ENCODE measurements at regions not wholly inside any gene's neighbourhood (a gene's known extent, or its start where the extent isn't known, plus 50 kb on each side); places are given as distances from the start of the nearest gene placed in this dataset.

DNA sequence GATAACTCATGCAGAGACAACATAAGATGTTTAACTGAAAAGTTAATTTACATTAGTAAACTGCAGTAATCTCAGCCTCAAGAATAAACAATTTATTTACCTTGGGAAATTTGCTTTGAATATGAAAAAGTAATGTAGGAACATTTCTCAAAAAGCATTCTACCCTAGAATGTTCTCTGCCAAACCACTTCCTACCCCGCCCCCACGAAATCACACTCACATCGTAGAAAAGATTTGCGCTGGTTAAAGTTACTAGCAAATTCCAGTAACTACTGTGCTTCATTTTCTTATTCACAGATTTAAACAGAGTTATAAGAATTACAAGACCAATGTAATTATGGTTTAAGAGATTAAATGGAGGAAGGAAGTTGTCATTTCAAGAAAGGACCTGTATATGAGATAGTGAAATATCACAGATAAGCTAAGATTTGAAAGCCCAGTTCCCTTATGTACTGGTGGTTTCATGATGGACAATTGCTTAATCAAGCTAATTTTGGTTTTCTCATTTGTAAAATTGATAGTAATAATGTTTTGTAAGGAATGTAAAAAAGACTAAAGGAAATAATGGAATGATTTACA is 175.4 kb downstream of the GNAI1 start (continued):
- TF ChIP-seq, protein P1, sequence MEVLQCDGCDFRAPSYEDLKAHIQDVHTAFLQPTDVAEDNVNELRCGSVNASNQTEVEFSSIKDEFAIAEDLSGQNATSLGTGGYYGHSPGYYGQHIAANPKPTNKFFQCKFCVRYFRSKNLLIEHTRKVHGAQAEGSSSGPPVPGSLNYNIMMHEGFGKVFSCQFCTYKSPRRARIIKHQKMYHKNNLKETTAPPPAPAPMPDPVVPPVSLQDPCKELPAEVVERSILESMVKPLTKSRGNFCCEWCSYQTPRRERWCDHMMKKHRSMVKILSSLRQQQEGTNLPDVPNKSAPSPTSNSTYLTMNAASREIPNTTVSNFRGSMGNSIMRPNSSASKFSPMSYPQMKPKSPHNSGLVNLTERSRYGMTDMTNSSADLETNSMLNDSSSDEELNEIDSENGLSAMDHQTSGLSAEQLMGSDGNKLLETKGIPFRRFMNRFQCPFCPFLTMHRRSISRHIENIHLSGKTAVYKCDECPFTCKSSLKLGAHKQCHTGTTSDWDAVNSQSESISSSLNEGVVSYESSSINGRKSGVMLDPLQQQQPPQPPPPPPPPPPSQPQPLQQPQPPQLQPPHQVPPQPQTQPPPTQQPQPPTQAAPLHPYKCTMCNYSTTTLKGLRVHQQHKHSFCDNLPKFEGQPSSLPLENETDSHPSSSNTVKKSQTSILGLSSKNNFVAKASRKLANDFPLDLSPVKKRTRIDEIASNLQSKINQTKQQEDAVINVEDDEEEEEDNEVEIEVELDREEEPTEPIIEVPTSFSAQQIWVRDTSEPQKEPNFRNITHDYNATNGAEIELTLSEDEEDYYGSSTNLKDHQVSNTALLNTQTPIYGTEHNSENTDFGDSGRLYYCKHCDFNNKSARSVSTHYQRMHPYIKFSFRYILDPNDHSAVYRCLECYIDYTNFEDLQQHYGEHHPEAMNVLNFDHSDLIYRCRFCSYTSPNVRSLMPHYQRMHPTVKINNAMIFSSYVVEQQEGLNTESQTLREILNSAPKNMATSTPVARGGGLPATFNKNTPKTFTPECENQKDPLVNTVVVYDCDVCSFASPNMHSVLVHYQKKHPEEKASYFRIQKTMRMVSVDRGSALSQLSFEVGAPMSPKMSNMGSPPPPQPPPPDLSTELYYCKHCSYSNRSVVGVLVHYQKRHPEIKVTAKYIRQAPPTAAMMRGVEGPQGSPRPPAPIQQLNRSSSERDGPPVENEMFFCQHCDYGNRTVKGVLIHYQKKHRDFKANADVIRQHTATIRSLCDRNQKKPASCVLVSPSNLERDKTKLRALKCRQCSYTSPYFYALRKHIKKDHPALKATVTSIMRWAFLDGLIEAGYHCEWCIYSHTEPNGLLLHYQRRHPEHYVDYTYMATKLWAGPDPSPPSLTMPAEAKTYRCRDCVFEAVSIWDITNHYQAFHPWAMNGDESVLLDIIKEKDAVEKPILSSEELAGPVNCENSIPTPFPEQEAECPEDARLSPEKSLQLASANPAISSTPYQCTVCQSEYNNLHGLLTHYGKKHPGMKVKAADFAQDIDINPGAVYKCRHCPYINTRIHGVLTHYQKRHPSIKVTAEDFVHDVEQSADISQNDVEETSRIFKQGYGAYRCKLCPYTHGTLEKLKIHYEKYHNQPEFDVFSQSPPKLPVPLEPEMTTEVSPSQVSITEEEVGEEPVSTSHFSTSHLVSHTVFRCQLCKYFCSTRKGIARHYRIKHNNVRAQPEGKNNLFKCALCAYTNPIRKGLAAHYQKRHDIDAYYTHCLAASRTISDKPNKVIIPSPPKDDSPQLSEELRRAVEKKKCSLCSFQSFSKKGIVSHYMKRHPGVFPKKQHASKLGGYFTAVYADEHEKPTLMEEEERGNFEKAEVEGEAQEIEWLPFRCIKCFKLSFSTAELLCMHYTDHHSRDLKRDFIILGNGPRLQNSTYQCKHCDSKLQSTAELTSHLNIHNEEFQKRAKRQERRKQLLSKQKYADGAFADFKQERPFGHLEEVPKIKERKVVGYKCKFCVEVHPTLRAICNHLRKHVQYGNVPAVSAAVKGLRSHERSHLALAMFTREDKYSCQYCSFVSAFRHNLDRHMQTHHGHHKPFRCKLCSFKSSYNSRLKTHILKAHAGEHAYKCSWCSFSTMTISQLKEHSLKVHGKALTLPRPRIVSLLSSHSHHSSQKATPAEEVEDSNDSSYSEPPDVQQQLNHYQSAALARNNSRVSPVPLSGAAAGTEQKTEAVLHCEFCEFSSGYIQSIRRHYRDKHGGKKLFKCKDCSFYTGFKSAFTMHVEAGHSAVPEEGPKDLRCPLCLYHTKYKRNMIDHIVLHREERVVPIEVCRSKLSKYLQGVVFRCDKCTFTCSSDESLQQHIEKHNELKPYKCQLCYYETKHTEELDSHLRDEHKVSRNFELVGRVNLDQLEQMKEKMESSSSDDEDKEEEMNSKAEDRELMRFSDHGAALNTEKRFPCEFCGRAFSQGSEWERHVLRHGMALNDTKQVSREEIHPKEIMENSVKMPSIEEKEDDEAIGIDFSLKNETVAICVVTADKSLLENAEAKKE (CRISPR knock-in tag; IDR thresholded peaks at IDR 0.05), result no peak
- TF ChIP-seq, protein P2, sequence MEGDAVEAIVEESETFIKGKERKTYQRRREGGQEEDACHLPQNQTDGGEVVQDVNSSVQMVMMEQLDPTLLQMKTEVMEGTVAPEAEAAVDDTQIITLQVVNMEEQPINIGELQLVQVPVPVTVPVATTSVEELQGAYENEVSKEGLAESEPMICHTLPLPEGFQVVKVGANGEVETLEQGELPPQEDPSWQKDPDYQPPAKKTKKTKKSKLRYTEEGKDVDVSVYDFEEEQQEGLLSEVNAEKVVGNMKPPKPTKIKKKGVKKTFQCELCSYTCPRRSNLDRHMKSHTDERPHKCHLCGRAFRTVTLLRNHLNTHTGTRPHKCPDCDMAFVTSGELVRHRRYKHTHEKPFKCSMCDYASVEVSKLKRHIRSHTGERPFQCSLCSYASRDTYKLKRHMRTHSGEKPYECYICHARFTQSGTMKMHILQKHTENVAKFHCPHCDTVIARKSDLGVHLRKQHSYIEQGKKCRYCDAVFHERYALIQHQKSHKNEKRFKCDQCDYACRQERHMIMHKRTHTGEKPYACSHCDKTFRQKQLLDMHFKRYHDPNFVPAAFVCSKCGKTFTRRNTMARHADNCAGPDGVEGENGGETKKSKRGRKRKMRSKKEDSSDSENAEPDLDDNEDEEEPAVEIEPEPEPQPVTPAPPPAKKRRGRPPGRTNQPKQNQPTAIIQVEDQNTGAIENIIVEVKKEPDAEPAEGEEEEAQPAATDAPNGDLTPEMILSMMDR (conservative IDR thresholded peaks at IDR 0.05; ENCODE audit: low read depth in 2 of 2), result no peak
- no peak for TF ChIP-seq EZH2phosphoT487 (IDR thresholded peaks at IDR 0.05; ENCODE audit: unreplicated experiment)
- no peak for TF ChIP-seq NANOG (IDR thresholded peaks at IDR 0.05; ENCODE audit: borderline replicate concordance)

DNA sequence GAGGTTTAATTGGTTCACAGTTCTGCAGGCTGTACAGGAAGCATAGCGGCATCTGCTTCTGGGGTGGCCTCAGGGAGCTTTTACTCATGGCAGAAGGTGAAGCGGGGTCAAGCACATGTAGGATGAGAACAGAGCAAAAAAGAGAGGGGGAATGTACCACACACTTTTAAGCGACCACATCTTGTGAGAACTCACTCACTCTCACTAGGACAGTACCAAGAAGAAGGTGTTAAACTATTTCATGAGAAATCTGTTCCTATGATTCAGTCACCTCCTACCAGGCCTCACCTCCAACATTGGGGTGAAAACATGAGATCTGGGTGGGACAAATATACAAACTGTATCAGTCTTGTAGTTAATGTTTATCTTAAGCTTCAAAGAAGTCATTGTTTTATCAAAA is 174.7 kb downstream of the GNAI1 start:
- no peak for DNase-seq (ENCODE audit: low spot score)
- no peak overlapping the region for H3K4me2 ChIP-seq
- H3K27me3 ChIP-seq (ENCODE audit: insufficient read depth), result no peaks in the 10 kb centered on the region
- H3F3A ChIP-seq (replicated peaks; ENCODE audit: low read depth), result no peaks in the 10 kb centered on the region
- H3K9me2 ChIP-seq (ENCODE audit: insufficient read depth), result 0 out of 2 replicates have a peak, but pooled peaks cover 2% of the 10 kb centered on the region
- Mint-ChIP-seq H3K36me3 (ENCODE audit: low read depth) (no peaks in the 10 kb centered on the region), H3K27me3 (ENCODE audit: insufficient read depth, low read depth, poor library complexity) (peaks cover 2% of the 10 kb centered on the region), H3K9me3 (no peaks in the 10 kb centered on the region), H3K4me3 (no peak overlapping the region), H3K4me1 (peaks cover 9% of the 10 kb centered on the region; the same call in 2 of the 3 replicates), H3K27ac (no peak overlapping the region; the same call in 1 of the 2 replicates)
- no peaks in the 10 kb centered on the region for H3K36me3 ChIP-seq (ENCODE audit: insufficient read depth)
- H2AFZ ChIP-seq, result no peak overlapping the region
- no peak for ATAC-seq
- H4K20me1 ChIP-seq (replicated peaks; ENCODE audit: insufficient read depth), result no peaks in the 10 kb centered on the region
- no peak overlapping the region for H3K27ac ChIP-seq (ENCODE audit: low read depth)
- H3K4me1 ChIP-seq (ENCODE audit: insufficient read depth), result no peaks in the 10 kb centered on the region
- no peaks in the 10 kb centered on the region for H3K79me2 ChIP-seq (replicated peaks; ENCODE audit: insufficient read depth)
- no peak overlapping the region for H3K4me3 ChIP-seq
- TF ChIP-seq NANOG (IDR thresholded peaks at IDR 0.05; ENCODE audit: borderline replicate concordance) (no peak), EZH2 (IDR thresholded peaks at IDR 0.05; ENCODE audit: low read depth, unreplicated experiment) (no peak), ZNF331 (CRISPR knock-in tag; IDR thresholded peaks at IDR 0.05; ENCODE audit: low read depth) (no peak), CREB1 (CRISPR knock-in tag; IDR thresholded peaks at IDR 0.05; ENCODE audit: low read depth) (no peak), ZNF114 (CRISPR knock-in tag; IDR thresholded peaks at IDR 0.05) (no peak)
- TF ChIP-seq, protein P2 (conservative IDR thresholded peaks at IDR 0.05; ENCODE audit: low read depth in 2 of 2), result no peak
- TF ChIP-seq, protein P3, sequence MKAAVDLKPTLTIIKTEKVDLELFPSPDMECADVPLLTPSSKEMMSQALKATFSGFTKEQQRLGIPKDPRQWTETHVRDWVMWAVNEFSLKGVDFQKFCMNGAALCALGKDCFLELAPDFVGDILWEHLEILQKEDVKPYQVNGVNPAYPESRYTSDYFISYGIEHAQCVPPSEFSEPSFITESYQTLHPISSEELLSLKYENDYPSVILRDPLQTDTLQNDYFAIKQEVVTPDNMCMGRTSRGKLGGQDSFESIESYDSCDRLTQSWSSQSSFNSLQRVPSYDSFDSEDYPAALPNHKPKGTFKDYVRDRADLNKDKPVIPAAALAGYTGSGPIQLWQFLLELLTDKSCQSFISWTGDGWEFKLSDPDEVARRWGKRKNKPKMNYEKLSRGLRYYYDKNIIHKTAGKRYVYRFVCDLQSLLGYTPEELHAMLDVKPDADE (IDR thresholded peaks at IDR 0.05), result no peak

Measured in GM23338 (cell line).